ENCODE measurements at regions not wholly inside any gene's neighbourhood (a gene's known extent, or its start where the extent isn't known, plus 50 kb on each side); places are given as distances from the start of the nearest gene placed in this dataset.

DNA sequence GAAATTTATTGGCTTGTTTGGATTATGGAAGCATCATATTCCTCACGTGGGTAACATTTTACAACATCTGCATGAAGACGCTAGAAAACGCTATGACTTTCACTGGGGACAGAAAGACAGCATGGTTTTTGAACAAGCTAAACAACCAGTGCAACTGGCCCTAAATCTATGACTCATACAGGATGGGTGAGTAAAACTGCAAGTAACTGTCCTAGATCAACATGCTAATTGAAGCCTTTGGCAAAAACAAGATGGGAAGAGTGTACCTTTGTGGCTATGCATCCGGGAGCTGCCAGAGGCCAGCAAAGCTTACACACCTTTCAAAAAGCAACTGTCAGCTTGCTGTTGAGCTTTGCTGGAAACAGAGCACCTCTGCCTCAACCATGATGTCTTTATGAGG lies 1096.0 kb upstream of the DDX18 start:
- TF ChIP-seq CTCF (IDR thresholded peaks at IDR 0.05) (no peak), POLR2A (IDR thresholded peaks at IDR 0.05) (no peak), POLR2AphosphoS5 (IDR thresholded peaks at IDR 0.05) (no peak)
